ENCODE measurements at regions not wholly inside any gene's neighbourhood (a gene's known extent, or its start where the extent isn't known, plus 50 kb on each side); places are given as distances from the start of the nearest gene placed in this dataset.

DNA sequence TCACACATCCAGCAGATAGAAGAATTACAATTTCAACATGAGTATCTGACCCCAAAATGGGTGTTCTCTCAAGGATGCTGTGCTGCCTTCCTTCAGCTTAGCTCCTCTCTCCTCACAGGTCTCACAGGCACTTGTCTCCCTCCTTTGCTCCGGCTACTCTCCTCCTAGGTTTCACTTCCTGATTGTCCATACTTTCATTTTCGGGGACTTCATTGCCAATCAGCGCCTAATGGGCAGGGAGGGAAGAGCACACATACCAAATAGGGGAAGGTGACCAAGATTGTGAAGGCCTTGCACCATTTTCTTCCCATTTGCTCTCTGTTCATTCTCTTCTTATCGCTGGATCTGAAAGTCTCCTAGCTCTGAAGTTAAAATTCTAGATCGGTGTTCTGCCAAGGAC is 125.4 kb upstream of the EOLA2 start:
- TF ChIP-seq, protein P1, sequence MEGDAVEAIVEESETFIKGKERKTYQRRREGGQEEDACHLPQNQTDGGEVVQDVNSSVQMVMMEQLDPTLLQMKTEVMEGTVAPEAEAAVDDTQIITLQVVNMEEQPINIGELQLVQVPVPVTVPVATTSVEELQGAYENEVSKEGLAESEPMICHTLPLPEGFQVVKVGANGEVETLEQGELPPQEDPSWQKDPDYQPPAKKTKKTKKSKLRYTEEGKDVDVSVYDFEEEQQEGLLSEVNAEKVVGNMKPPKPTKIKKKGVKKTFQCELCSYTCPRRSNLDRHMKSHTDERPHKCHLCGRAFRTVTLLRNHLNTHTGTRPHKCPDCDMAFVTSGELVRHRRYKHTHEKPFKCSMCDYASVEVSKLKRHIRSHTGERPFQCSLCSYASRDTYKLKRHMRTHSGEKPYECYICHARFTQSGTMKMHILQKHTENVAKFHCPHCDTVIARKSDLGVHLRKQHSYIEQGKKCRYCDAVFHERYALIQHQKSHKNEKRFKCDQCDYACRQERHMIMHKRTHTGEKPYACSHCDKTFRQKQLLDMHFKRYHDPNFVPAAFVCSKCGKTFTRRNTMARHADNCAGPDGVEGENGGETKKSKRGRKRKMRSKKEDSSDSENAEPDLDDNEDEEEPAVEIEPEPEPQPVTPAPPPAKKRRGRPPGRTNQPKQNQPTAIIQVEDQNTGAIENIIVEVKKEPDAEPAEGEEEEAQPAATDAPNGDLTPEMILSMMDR (IDR thresholded peaks at IDR 0.05; ENCODE audit: low read depth, low read length, missing control alignments) = no peak
- H3K36me3 ChIP-seq (replicated peaks) = no peaks in the 10 kb centered on the region
- no peaks in the 10 kb centered on the region for H3K27me3 ChIP-seq (replicated peaks)
- in situ Hi-C loops (cut with HindIII; ENCODE audit: low pct_ligation_motif_present, low sequenced_read_pairs) = no loop called here
- H3K27ac ChIP-seq = no peak overlapping the region
- DNase-seq = no peak
- H3K4me3 ChIP-seq (ENCODE audit: low read depth, low read length) = no peak overlapping the region

DNA sequence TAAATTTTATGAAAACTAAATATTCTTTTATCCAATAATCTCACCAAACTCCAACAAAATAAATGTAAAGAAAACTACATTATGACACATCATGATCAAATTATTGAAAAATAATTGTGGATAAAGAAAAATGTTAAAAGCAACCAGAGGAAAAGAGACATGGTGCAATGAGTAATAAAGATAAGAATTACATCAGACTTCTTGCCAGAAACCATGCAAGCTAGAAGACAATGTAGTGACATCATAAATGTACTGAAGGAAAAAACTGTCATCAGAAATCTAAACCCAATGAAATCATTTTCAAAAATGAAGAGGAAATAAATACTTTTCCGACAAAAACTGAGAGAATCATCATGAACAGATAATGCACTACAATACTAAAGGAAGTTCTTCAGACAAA is 135.9 kb upstream of the EOLA2 start:
- Histone ChIP-seq H3K4me3 (ENCODE audit: low read depth, low read length) (no peak overlapping the region), H3K27me3 (replicated peaks) (no peaks in the 10 kb centered on the region), H3K36me3 (replicated peaks) (no peaks in the 10 kb centered on the region), H3K27ac (no peak overlapping the region)
- TF ChIP-seq, protein P1 (IDR thresholded peaks at IDR 0.05; ENCODE audit: low read depth, low read length, missing control alignments) = no peak
- DNase-seq = no peak
- in situ Hi-C loops (cut with HindIII; ENCODE audit: low pct_ligation_motif_present, low sequenced_read_pairs) = no loop called here

DNA sequence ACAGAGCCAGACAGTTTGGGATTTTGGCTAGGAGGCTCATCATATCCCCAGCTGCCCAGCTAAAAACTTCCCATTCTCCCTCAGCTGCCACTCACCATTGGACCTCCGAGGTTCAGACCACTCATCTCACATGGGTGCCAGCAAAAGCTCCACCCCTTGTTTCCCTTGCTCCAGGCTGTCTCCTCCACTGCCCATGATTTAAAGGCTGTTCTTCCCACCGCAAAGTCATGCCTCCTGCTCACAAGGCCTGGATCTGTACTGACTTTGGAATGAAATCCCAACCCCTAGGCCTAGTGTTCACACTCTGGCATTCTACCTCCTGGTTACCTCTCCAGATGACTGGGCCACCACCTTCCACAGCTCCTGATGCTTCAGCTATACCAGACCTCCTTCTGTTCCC is 142.2 kb upstream of the EOLA2 start:
- TF ChIP-seq, protein P1 (IDR thresholded peaks at IDR 0.05; ENCODE audit: low read depth, low read length, missing control alignments) = no peak
- no peak overlapping the region for H3K27ac ChIP-seq
- no peak overlapping the region for H3K4me3 ChIP-seq (ENCODE audit: low read depth, low read length)
- H3K27me3 ChIP-seq (replicated peaks) = no peaks in the 10 kb centered on the region
- H3K36me3 ChIP-seq (replicated peaks) = no peaks in the 10 kb centered on the region
- in situ Hi-C loops (cut with HindIII; ENCODE audit: low pct_ligation_motif_present, low sequenced_read_pairs) = no loop called here
- no peak for DNase-seq

DNA sequence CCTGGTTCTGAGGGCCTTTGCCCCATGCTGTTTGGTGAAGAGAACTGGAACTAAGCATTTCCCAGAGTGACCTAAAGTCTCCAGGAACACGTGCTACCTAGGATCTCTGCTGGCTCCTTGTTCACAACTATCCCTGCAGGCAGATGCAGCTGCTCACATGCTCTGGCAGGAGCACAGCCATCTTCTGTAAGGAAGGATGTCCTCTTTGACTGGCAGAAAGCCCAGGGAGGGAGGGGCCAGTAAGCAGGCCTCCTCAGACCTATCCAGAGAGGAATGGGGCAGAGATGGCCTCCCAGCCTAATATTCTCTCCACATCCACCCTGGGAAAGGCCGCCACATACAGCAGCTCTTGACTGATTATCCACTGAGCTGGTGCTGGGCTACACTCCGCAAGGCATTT is 142.8 kb upstream of the EOLA2 start:
- H3K4me3 ChIP-seq (ENCODE audit: low read depth, low read length) = no peak overlapping the region
- TF ChIP-seq, protein P1 (IDR thresholded peaks at IDR 0.05; ENCODE audit: low read depth, low read length, missing control alignments) = no peak
- DNase-seq = no peak
- H3K36me3 ChIP-seq (replicated peaks) = no peaks in the 10 kb centered on the region
- no peak overlapping the region for H3K27ac ChIP-seq
- in situ Hi-C loops (cut with HindIII; ENCODE audit: low pct_ligation_motif_present, low sequenced_read_pairs) = no loop called here
- no peaks in the 10 kb centered on the region for H3K27me3 ChIP-seq (replicated peaks)

DNA sequence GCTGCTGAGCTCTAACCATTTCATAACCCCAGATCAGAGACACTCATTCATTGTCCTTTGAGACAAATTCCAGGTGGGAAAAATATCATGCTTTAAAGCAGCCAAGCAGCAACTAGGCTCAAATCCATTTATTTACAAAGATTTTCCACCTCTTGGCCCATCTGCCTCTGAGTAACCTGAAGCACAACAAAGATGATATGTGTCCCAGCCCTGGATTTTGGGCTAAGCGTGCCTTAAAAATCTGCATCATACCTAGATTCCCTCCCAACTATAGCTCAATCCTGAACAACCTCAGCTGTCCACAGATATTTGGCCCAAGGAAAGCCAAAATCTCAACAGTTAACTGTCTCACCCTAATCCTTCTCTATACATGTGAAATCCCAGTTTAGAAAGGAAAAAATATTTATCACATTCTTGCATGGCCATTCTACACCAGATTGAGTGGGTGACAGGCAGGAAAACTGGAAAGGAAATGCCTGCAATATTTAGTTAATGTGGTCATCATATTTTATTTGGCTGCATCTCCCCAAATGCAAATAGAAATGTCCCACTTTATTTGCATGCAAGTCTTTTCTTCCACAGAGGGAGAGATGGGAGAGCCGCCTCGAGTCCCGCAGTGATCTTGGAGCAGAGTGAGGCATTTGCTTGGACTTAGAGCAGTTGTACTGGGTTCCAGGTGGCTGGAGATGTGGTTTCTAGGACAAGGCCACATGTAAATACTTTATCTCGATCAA is 146.4 kb upstream of the EOLA2 start:
- Histone ChIP-seq H3K27me3 (replicated peaks) (no peaks in the 10 kb centered on the region), H3K36me3 (replicated peaks) (no peaks in the 10 kb centered on the region), H3K4me3 (ENCODE audit: low read depth, low read length) (no peak overlapping the region), H3K27ac (peak overlapping the region; percentile 58)
- peak; percentile 56 for DNase-seq
- TF ChIP-seq, protein P1 (IDR thresholded peaks at IDR 0.05; ENCODE audit: low read depth, low read length, missing control alignments) = no peak
- in situ Hi-C loops (cut with HindIII; ENCODE audit: low pct_ligation_motif_present, low sequenced_read_pairs) = no loop called here

DNA sequence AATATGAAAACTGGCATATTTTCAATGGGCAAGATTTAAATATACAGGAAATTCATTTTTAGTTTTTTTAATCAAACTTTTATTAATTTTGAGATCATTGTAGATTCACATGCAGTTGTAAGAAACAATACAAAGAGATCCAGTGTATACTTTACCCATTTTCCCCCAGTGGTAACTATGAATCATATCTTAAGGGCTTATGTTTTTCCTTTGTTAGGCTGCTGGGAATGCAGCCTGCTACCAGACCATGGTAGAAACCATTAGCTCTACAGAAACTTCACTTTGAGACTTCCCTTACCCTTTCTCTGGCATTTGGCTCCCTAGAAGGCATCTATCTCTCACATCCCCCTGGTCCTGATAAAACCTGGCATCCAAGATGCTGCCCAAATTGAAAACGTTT is 147.6 kb upstream of the EOLA2 start:
- Histone ChIP-seq H3K27ac (no peak overlapping the region), H3K27me3 (replicated peaks) (no peaks in the 10 kb centered on the region), H3K36me3 (replicated peaks) (no peaks in the 10 kb centered on the region), H3K4me3 (ENCODE audit: low read depth, low read length) (no peak overlapping the region)
- in situ Hi-C loops (cut with HindIII; ENCODE audit: low pct_ligation_motif_present, low sequenced_read_pairs) = no loop called here
- no peak for DNase-seq
- TF ChIP-seq, protein P1 (IDR thresholded peaks at IDR 0.05; ENCODE audit: low read depth, low read length, missing control alignments) = no peak

Measured in brain microvascular endothelial cell (primary cell).